ENCODE measurements at regions not wholly inside any gene's neighbourhood (a gene's known extent, or its start where the extent isn't known, plus 50 kb on each side); places are given as distances from the start of the nearest gene placed in this dataset.

GRCh38 chr16:61581417-61582046 is 454.7 kb downstream of the CDH8 start:
- no peak for FAIRE-seq
- Histone ChIP-seq H3K9me3 (ENCODE audit: low read length) (peaks cover 61% of the 10 kb centered on the region), H3K27ac (ENCODE audit: extremely low read length, insufficient read depth, low read length) (no peak overlapping the region), H4K20me1 (ENCODE audit: insufficient read depth, low read length) (no peaks in the 10 kb centered on the region), H3K9ac (ENCODE audit: insufficient read depth, low read depth, low read length) (no peak overlapping the region), H3K4me3 (replicated peaks in 1 of 3; ENCODE audit: insufficient read depth in 1 of 3, low read depth in 2 of 3, low read length in 3 of 3) (no peak overlapping the region), H2AFZ (ENCODE audit: low read length) (no peak overlapping the region), H3K4me2 (ENCODE audit: low read depth, low read length) (no peak overlapping the region), H3K4me1 (ENCODE audit: insufficient read depth, low read length) (no peaks in the 10 kb centered on the region), H3K27me3 (ENCODE audit: control insufficient read depth in 1 of 2, insufficient read depth in 2 of 2, low read length in 2 of 2) (no peaks in the 10 kb centered on the region), H3K36me3 (replicated peaks in 1 of 2; ENCODE audit: control insufficient read depth in 1 of 2, insufficient read depth in 2 of 2, low read length in 2 of 2) (no peaks in the 10 kb centered on the region), H3K79me2 (ENCODE audit: insufficient read depth, low read length) (no peaks in the 10 kb centered on the region)
- CTCF ChIA-PET (ENCODE audit: low intra/inter-chr PET ratio, low total read pairs), result no interaction called here
- POLR2A ChIA-PET, result no interaction called here
- no peak for DNase-seq (ENCODE audit: low spot score)
- TF ChIP-seq ZNF260 (CRISPR knock-in tag; IDR thresholded peaks at IDR 0.05; ENCODE audit: borderline replicate concordance, low read depth) (no peak), ZNF564 (CRISPR knock-in tag; IDR thresholded peaks at IDR 0.05) (no peak), NKX3-1 (CRISPR knock-in tag; IDR thresholded peaks at IDR 0.05) (no peak), TBX2 (CRISPR knock-in tag; IDR thresholded peaks at IDR 0.05; ENCODE audit: borderline replicate concordance) (no peak), ZFP90 (CRISPR knock-in tag; IDR thresholded peaks at IDR 0.05; ENCODE audit: borderline replicate concordance) (no peak), KDM4B (CRISPR knock-in tag; IDR thresholded peaks at IDR 0.05) (no peak), ZNF230 (CRISPR knock-in tag; IDR thresholded peaks at IDR 0.05) (no peak), DNMT3B (CRISPR knock-in tag; conservative IDR thresholded peaks at IDR 0.05) (no peak), HNF1A (IDR thresholded peaks at IDR 0.05; ENCODE audit: low read depth) (no peak), HNF1A (CRISPR knock-in tag; IDR thresholded peaks at IDR 0.05; ENCODE audit: borderline replicate concordance) (no peak), ZKSCAN1 (IDR thresholded peaks at IDR 0.05; ENCODE audit: low read length) (no peak), NR2F6 (IDR thresholded peaks at IDR 0.05) (no peak), NR2F6 (CRISPR knock-in tag; IDR thresholded peaks at IDR 0.05) (no peak), BHLHE40 (IDR thresholded peaks at IDR 0.05; ENCODE audit: low read length) (no peak), CBX1 (IDR thresholded peaks at IDR 0.05; ENCODE audit: low read depth) (no peak), CCAR2 (optimal IDR thresholded peaks at IDR 0.05; ENCODE audit: low read depth, low read length) (no peak), ZNF512 (CRISPR knock-in tag; IDR thresholded peaks at IDR 0.05) (no peak), ZNF749 (CRISPR knock-in tag; IDR thresholded peaks at IDR 0.05; ENCODE audit: borderline replicate concordance) (no peak), ZNF24 (IDR thresholded peaks at IDR 0.05) (no peak), ZNF496 (CRISPR knock-in tag; IDR thresholded peaks at IDR 0.05; ENCODE audit: insufficient replicate concordance) (no peak)
- in situ Hi-C loops (cut with HindIII; ENCODE audit: extremely low pct_ligation_motif_present, low pct_unique_long_range_greater_than_20kb) (no loop called here), intact Hi-C loops (cut with micrococcal nuclease; ENCODE audit: unreplicated experiment) (no loop called here)
- no TSS peak for BruUV-seq (replicated peaks)
- ATAC-seq, result no peak
- WGBS (ENCODE audit: low lambda C conversion rate), result 56% methylated on average over 17 of the region's 24 CpGs

Measured in HepG2 (cell line).